ENCODE measurements at regions not wholly inside any gene's neighbourhood (a gene's known extent, or its start where the extent isn't known, plus 50 kb on each side); places are given as distances from the start of the nearest gene placed in this dataset.

GRCh38 chr7:20971219-20971618 is 184.5 kb upstream of the SP8 start:
- Histone ChIP-seq H3K4me3 (ENCODE audit: low read depth in 1 of 2, low read length in 2 of 2) (no peak overlapping the region), H3K9me3 (ENCODE audit: insufficient read depth, low read length, severe bottlenecking) (no peaks in the 10 kb centered on the region), H3K36me3 (ENCODE audit: insufficient read depth, low read length) (no peaks in the 10 kb centered on the region), H3K79me2 (ENCODE audit: insufficient read depth, low read length) (no peaks in the 10 kb centered on the region), H3K4me2 (ENCODE audit: insufficient read depth, low read length) (no peak overlapping the region), H2AFZ (ENCODE audit: low read depth, low read length) (no peak overlapping the region), H4K20me1 (ENCODE audit: insufficient read depth, low read length) (no peaks in the 10 kb centered on the region), H3K27me3 (ENCODE audit: insufficient read depth, low read length, poor library complexity) (no peaks in the 10 kb centered on the region), H3K9ac (ENCODE audit: low read depth, low read length) (no peak overlapping the region), H3K27ac (ENCODE audit: low read length) (no peak overlapping the region), H3K4me1 (ENCODE audit: insufficient read depth, low read length) (no peaks in the 10 kb centered on the region)
- no peak for TF ChIP-seq CTCF (IDR thresholded peaks at IDR 0.05; ENCODE audit: borderline replicate concordance, extremely low read depth, low read length, poor library complexity, severe bottlenecking)
- TF ChIP-seq EZH2 (IDR thresholded peaks at IDR 0.05; ENCODE audit: borderline replicate concordance, low read depth, low read length, severe bottlenecking): no peak
- ATAC-seq (ENCODE audit: insufficient read depth, low read depth): no peak
- no peak for DNase-seq

- Histone ChIP-seq H2AFZ (ENCODE audit: low read depth, low read length) (no peak overlapping the region), H3K27me3 (ENCODE audit: insufficient read depth, low read length, poor library complexity) (no peaks in the 10 kb centered on the region), H3K27ac (ENCODE audit: low read length) (no peak overlapping the region), H3K36me3 (ENCODE audit: insufficient read depth, low read length) (no peaks in the 10 kb centered on the region), H3K79me2 (ENCODE audit: insufficient read depth, low read length) (no peaks in the 10 kb centered on the region), H4K20me1 (ENCODE audit: insufficient read depth, low read length) (no peaks in the 10 kb centered on the region), H3K9ac (ENCODE audit: low read depth, low read length) (no peak overlapping the region), H3K4me1 (ENCODE audit: insufficient read depth, low read length) (no peaks in the 10 kb centered on the region), H3K4me2 (ENCODE audit: insufficient read depth, low read length) (no peak overlapping the region), H3K4me3 (ENCODE audit: low read depth in 1 of 2, low read length in 2 of 2) (no peak overlapping the region), H3K9me3 (ENCODE audit: insufficient read depth, low read length, severe bottlenecking) (no peaks in the 10 kb centered on the region)
- TF ChIP-seq EZH2 (IDR thresholded peaks at IDR 0.05; ENCODE audit: borderline replicate concordance, low read depth, low read length, severe bottlenecking) (no peak), CTCF (IDR thresholded peaks at IDR 0.05; ENCODE audit: borderline replicate concordance, extremely low read depth, low read length, poor library complexity, severe bottlenecking) (no peak)
- no peak for ATAC-seq (ENCODE audit: insufficient read depth, low read depth)
- no peak for DNase-seq
These were observed 193.5 kb upstream of the SP8 start for GRCh38 chr7:20980232-20980631.

- no peaks in the 10 kb centered on the region for H4K20me1 ChIP-seq (ENCODE audit: insufficient read depth, low read length)
- ATAC-seq (ENCODE audit: insufficient read depth, low read depth) (no peak), DNase-seq (no peak)
- no peaks in the 10 kb centered on the region for H3K4me1 ChIP-seq (ENCODE audit: insufficient read depth, low read length)
- TF ChIP-seq CTCF (IDR thresholded peaks at IDR 0.05; ENCODE audit: borderline replicate concordance, extremely low read depth, low read length, poor library complexity, severe bottlenecking) (no peak), EZH2 (IDR thresholded peaks at IDR 0.05; ENCODE audit: borderline replicate concordance, low read depth, low read length, severe bottlenecking) (no peak)
- H3K27ac ChIP-seq (ENCODE audit: low read length): no peak overlapping the region
- H3K4me2 ChIP-seq (ENCODE audit: insufficient read depth, low read length): no peak overlapping the region
- H3K27me3 ChIP-seq (ENCODE audit: insufficient read depth, low read length, poor library complexity): no peaks in the 10 kb centered on the region
- H3K9ac ChIP-seq (ENCODE audit: low read depth, low read length): no peak overlapping the region
- H3K36me3 ChIP-seq (ENCODE audit: insufficient read depth, low read length): no peaks in the 10 kb centered on the region
- H3K79me2 ChIP-seq (ENCODE audit: insufficient read depth, low read length): no peaks in the 10 kb centered on the region
- H2AFZ ChIP-seq (ENCODE audit: low read depth, low read length): no peak overlapping the region
- H3K9me3 ChIP-seq (ENCODE audit: insufficient read depth, low read length, severe bottlenecking): no peaks in the 10 kb centered on the region
- no peak overlapping the region for H3K4me3 ChIP-seq (ENCODE audit: low read depth in 1 of 2, low read length in 2 of 2)
These were observed 194.1 kb upstream of the SP8 start for GRCh38 chr7:20980668-20981264.

GRCh38 chr7:20988340-20988739 is 201.7 kb upstream of the SP8 start:
- Histone ChIP-seq H3K36me3 (ENCODE audit: insufficient read depth, low read length) (no peaks in the 10 kb centered on the region), H3K9ac (ENCODE audit: low read depth, low read length) (no peak overlapping the region), H2AFZ (ENCODE audit: low read depth, low read length) (no peak overlapping the region), H3K79me2 (ENCODE audit: insufficient read depth, low read length) (no peaks in the 10 kb centered on the region), H3K27me3 (ENCODE audit: insufficient read depth, low read length, poor library complexity) (no peaks in the 10 kb centered on the region), H3K4me2 (ENCODE audit: insufficient read depth, low read length) (no peak overlapping the region), H3K4me1 (ENCODE audit: insufficient read depth, low read length) (no peaks in the 10 kb centered on the region), H4K20me1 (ENCODE audit: insufficient read depth, low read length) (no peaks in the 10 kb centered on the region), H3K4me3 (ENCODE audit: low read depth in 1 of 2, low read length in 2 of 2) (no peak overlapping the region), H3K9me3 (ENCODE audit: insufficient read depth, low read length, severe bottlenecking) (no peaks in the 10 kb centered on the region), H3K27ac (ENCODE audit: low read length) (no peak overlapping the region)
- TF ChIP-seq CTCF (IDR thresholded peaks at IDR 0.05; ENCODE audit: borderline replicate concordance, extremely low read depth, low read length, poor library complexity, severe bottlenecking): no peak
- TF ChIP-seq EZH2 (IDR thresholded peaks at IDR 0.05; ENCODE audit: borderline replicate concordance, low read depth, low read length, severe bottlenecking): no peak
- ATAC-seq (ENCODE audit: insufficient read depth, low read depth) (no peak), DNase-seq (no peak)

All from DND-41 (cell line).